Hepatocyte (in vitro differentiated cells): ENCODE measurements at regions not wholly inside any gene's neighbourhood (a gene's known extent, or its start where the extent isn't known, plus 50 kb on each side); places are given as distances from the start of the nearest gene placed in this dataset.

ENCODE experiments used
- DNase-seq: peaks from one replicate; pipeline ENCODE4 v3.0.0-alpha.2; 2016; ENCODE audit warnings: low spot score
- H2AFZ ChIP-seq: fragments of 200-600 bp; sonication (generic); 2 replicates; pipeline ENCODE4 v1.6.0; 2016; ENCODE audit warnings: antibody characterized with exemption, mild to moderate bottlenecking
- H3K27ac ChIP-seq: fragments of 200-600 bp; sonication (generic); 2 replicates; pipeline ENCODE4 v1.5.1; 2016; ENCODE audit warnings: mild to moderate bottlenecking
- H3K27me3 ChIP-seq: fragments of 200-600 bp; sonication (generic); 2 replicates; pipeline ENCODE4 v1.6.1; 2016
- H3K36me3 ChIP-seq: fragments of 200-600 bp; sonication (generic); replicated peaks from 2 replicates; pipeline ENCODE4 v1.5.1; 2016; ENCODE audit warnings: low read depth; ENCODE audit not compliant: insufficient read depth
- H3K4me1 ChIP-seq: fragments of 200-600 bp; sonication (generic); 2 replicates; pipeline ENCODE4 v1.5.1; 2016; ENCODE audit warnings: mild to moderate bottlenecking, moderate library complexity; ENCODE audit not compliant: insufficient read depth
- H3K4me2 ChIP-seq: fragments of 200-600 bp; sonication (generic); 2 replicates; pipeline ENCODE4 v1.6.0; 2016
- H3K4me3 ChIP-seq: fragments of 200-600 bp; sonication (generic); 2 replicates; pipeline ENCODE4 v1.5.1; 2016; ENCODE audit warnings: mild to moderate bottlenecking
- H3K79me2 ChIP-seq: fragments of 200-600 bp; sonication (generic); 2 replicates; pipeline ENCODE4 v1.6.0; 2017; ENCODE audit warnings: mild to moderate bottlenecking
- H3K9me2 ChIP-seq: fragments of 200-600 bp; sonication (generic); replicated peaks from 2 replicates; pipeline ENCODE4 v1.6.0; 2017; ENCODE audit warnings: mild to moderate bottlenecking; ENCODE audit not compliant: insufficient read depth
- H3K9me3 ChIP-seq: fragments of 200-600 bp; sonication (generic); 2 replicates; pipeline ENCODE4 v1.5.1; 2016; ENCODE audit warnings: low read depth, mild to moderate bottlenecking
- H4K20me1 ChIP-seq: fragments of 200-600 bp; sonication (generic); 2 replicates; pipeline ENCODE4 v1.6.0; 2016; ENCODE audit warnings: mild to moderate bottlenecking; ENCODE audit not compliant: insufficient read depth, poor library complexity, severe bottlenecking
- EZH2 ChIP-seq: fragments of 200-600 bp; sonication (generic); IDR thresholded peaks from 2 replicates; pipeline ENCODE4 v1.6.1; 2016; ENCODE audit warnings: antibody characterized with exemption, mild to moderate bottlenecking, borderline replicate concordance
- EZH2phosphoT487 ChIP-seq: fragments of 200-600 bp; sonication (generic); IDR thresholded peaks from one replicate; pipeline ENCODE4 v1.6.1; 2018; ENCODE audit warnings: antibody characterized with exemption, mild to moderate bottlenecking, low read depth, moderate library complexity; ENCODE audit not compliant: unreplicated experiment, severe bottlenecking
- WGBS: methylation state at CpG from one replicate; pipeline ENCODE4 v1.1.6; 2016; ENCODE audit warnings: low lambda C conversion rate; ENCODE audit errors: missing lambda C conversion rate; 5-methylcytosine and 5-hydroxymethylcytosine counted together
- TF ChIP-seq, protein P1 (sequence below): fragments of 200-600 bp; sonication (generic); IDR thresholded peaks from 2 replicates; pipeline ENCODE4 v1.5.1; 2016; ENCODE audit warnings: antibody characterized with exemption, mild to moderate bottlenecking; ENCODE audit not compliant: poor library complexity

- TF ChIP-seq EZH2 (no peak), EZH2phosphoT487 (no peak)
- TF ChIP-seq, protein P1, sequence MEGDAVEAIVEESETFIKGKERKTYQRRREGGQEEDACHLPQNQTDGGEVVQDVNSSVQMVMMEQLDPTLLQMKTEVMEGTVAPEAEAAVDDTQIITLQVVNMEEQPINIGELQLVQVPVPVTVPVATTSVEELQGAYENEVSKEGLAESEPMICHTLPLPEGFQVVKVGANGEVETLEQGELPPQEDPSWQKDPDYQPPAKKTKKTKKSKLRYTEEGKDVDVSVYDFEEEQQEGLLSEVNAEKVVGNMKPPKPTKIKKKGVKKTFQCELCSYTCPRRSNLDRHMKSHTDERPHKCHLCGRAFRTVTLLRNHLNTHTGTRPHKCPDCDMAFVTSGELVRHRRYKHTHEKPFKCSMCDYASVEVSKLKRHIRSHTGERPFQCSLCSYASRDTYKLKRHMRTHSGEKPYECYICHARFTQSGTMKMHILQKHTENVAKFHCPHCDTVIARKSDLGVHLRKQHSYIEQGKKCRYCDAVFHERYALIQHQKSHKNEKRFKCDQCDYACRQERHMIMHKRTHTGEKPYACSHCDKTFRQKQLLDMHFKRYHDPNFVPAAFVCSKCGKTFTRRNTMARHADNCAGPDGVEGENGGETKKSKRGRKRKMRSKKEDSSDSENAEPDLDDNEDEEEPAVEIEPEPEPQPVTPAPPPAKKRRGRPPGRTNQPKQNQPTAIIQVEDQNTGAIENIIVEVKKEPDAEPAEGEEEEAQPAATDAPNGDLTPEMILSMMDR, result no peak
- no peaks in the 10 kb centered on the region for H3K4me1 ChIP-seq
- H3K27ac ChIP-seq, result no peak overlapping the region
- 95% methylated on average over 1 of the region's 1 CpG for WGBS
- H3K4me2 ChIP-seq, result no peak overlapping the region
- no peaks in the 10 kb centered on the region for H3K9me3 ChIP-seq
- DNase-seq, result no peak
- no peaks in the 10 kb centered on the region for H4K20me1 ChIP-seq
- no peaks in the 10 kb centered on the region for H3K36me3 ChIP-seq
- H3K9me2 ChIP-seq, result no peaks in the 10 kb centered on the region
- H3K27me3 ChIP-seq, result no peaks in the 10 kb centered on the region
- no peak overlapping the region for H3K4me3 ChIP-seq
- H2AFZ ChIP-seq, result no peak overlapping the region
- no peaks in the 10 kb centered on the region for H3K79me2 ChIP-seq
These were observed 1190.2 kb upstream of the AGA start for GRCh38 chr4:178632415-178632814.

- H2AFZ ChIP-seq, result no peak overlapping the region
- no peak overlapping the region for H3K4me2 ChIP-seq
- no peak for TF ChIP-seq EZH2
- TF ChIP-seq, protein P1, result no peak
- TF ChIP-seq EZH2phosphoT487, result no peak
- H3K27ac ChIP-seq, result no peak overlapping the region
- 50% methylated on average over 1 of the region's 1 CpG for WGBS
- no peaks in the 10 kb centered on the region for H3K4me1 ChIP-seq
- no peak overlapping the region for H3K4me3 ChIP-seq
- no peaks in the 10 kb centered on the region for H3K36me3 ChIP-seq
- H3K27me3 ChIP-seq, result no peaks in the 10 kb centered on the region
- DNase-seq, result no peak
- no peaks in the 10 kb centered on the region for H3K9me2 ChIP-seq
- H3K9me3 ChIP-seq, result no peaks in the 10 kb centered on the region
- H3K79me2 ChIP-seq, result no peaks in the 10 kb centered on the region
- no peaks in the 10 kb centered on the region for H4K20me1 ChIP-seq
These were observed 1191.0 kb upstream of the AGA start for GRCh38 chr4:178633263-178633662.

DNA sequence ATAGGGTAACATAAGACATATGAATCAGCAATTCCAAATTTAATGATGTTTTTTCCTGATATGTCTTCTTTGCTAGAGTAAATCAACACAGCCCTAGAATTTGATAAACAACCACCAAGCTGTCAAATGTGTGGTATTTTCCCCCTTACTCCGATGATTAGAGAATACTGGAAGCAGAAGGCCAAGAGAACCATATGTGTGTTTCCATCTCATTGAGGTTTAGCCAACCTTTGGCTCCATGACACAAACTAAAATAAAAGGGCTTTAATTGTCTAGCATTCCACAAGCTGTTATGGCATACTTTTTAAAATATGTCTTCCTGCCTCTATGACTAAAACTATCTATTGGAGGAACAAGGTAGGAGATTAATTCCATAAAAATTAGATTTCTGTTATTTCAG lies 1222.4 kb upstream of the AGA start:
- no peaks in the 10 kb centered on the region for H3K9me2 ChIP-seq
- TF ChIP-seq EZH2phosphoT487, result no peak
- TF ChIP-seq EZH2, result no peak
- TF ChIP-seq, protein P1, result no peak
- no peak overlapping the region for H3K27ac ChIP-seq
- H3K4me3 ChIP-seq, result no peak overlapping the region
- no peaks in the 10 kb centered on the region for H4K20me1 ChIP-seq
- no peaks in the 10 kb centered on the region for H3K36me3 ChIP-seq
- H3K79me2 ChIP-seq, result no peaks in the 10 kb centered on the region
- no peaks in the 10 kb centered on the region for H3K27me3 ChIP-seq
- no peaks in the 10 kb centered on the region for H3K4me1 ChIP-seq
- no peak overlapping the region for H2AFZ ChIP-seq
- H3K4me2 ChIP-seq, result no peak overlapping the region
- WGBS, result 93% methylated on average over 1 of the region's 1 CpG
- DNase-seq, result no peak
- H3K9me3 ChIP-seq, result no peaks in the 10 kb centered on the region

DNA sequence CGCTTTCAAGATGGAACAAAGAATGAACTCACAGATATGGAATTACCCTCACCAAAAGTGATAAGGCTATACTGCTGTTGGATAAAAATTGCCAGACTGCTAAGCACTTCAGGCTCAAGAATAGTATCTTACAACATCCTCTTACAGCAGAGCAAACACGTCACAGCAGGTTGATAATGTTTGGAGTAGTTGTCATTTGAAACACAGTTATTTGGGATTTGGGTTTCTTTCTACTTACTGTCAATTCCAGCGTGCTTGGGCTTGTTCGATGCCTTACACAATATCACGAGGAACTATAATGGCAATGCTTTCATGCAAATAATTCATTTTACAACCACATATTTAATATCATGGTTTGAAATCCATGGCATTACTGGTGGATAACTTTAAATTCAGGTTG lies 1223.7 kb upstream of the AGA start:
- Histone ChIP-seq H3K36me3 (no peaks in the 10 kb centered on the region), H3K9me3 (no peaks in the 10 kb centered on the region), H3K27me3 (no peaks in the 10 kb centered on the region), H3K9me2 (no peaks in the 10 kb centered on the region), H4K20me1 (no peaks in the 10 kb centered on the region), H3K4me1 (no peaks in the 10 kb centered on the region), H3K27ac (no peak overlapping the region), H3K4me2 (no peak overlapping the region), H2AFZ (no peak overlapping the region), H3K4me3 (no peak overlapping the region), H3K79me2 (no peaks in the 10 kb centered on the region)
- TF ChIP-seq EZH2 (no peak), EZH2phosphoT487 (no peak)
- TF ChIP-seq, protein P1, result no peak
- WGBS, result 81% methylated on average over 5 of the region's 5 CpGs
- DNase-seq, result no peak
